HepG2 (cell line): ENCODE measurements at regions not wholly inside any gene's neighbourhood (a gene's known extent, or its start where the extent isn't known, plus 50 kb on each side); places are given as distances from the start of the nearest gene placed in this dataset.

Experiments
- ATAC-seq: fragments of 200-7000 bp; cut with Tn5 transposase; 3 replicates; pipeline ENCODE4 v1.9.1; 2020; ENCODE audit warnings: mild to moderate bottlenecking, moderate library complexity
- BruUV-seq: library from RNA; stranded (reverse); fragments of 400-500 nt; replicated peaks from 2 replicates; lab custom pipeline; 2021; lab: Mats Ljungman, UMichigan
- CTCF ChIA-PET: fragments of 300-600 bp; formaldehyde crosslinking; extraction: SDS; loops from one replicate; lab custom pipeline; 2021; ENCODE audit warnings: low total read pairs, inconsistent platforms, low intra/inter-chr PET ratio; lab: Yijun Ruan, JAX
- POLR2A ChIA-PET: fragments of 350-600 bp; sonication (Branson Sonifier 250); formaldehyde crosslinking; loops from one replicate; lab custom pipeline; 2020; ENCODE audit warnings: antibody characterized with exemption, inconsistent platforms; lab: Yijun Ruan, JAX
- DNase-seq: peaks from one replicate; pipeline ENCODE4 v3.0.0-alpha.2; 2015; ENCODE audit warnings: low spot score
- FAIRE-seq: peaks from 3 replicates; lab custom pipeline; 2011; peaks lifted over from hg19 to GRCh38; lab: Jason Lieb, UNC
- H2AFZ ChIP-seq: one replicate; pipeline ENCODE4 v1.6.1; 2011; ENCODE audit warnings: low read length, inconsistent platforms
- H3K27ac ChIP-seq: fragments of 300-600 bp; 3 replicates; pipeline ENCODE4 v1.8.0; 2011; ENCODE audit warnings: mixed run types, mild to moderate bottlenecking, mixed read lengths, low read length, inconsistent platforms; ENCODE audit not compliant: insufficient read depth; ENCODE audit errors: extremely low read length
- H3K27me3 ChIP-seq, 2 experiments: fragments of 200-600 bp in 1 of 2; 2 replicates in 1 of 2; 3 replicates in 1 of 2; pipeline versions ENCODE4 v1.6.0 to v1.8.0; 2011; ENCODE audit warnings: low read length in 2 of 2, mild to moderate bottlenecking in 2 of 2, moderate library complexity in 2 of 2, inconsistent platforms in 1 of 2; ENCODE audit not compliant: insufficient read depth in 2 of 2, control insufficient read depth in 1 of 2
- H3K36me3 ChIP-seq, 2 experiments: fragments of 200-600 bp in 1 of 2; replicated peaks in 1 of 2; 2 replicates in 1 of 2; 3 replicates in 1 of 2; pipeline versions ENCODE4 v1.5.1 to v1.8.0; 2011; ENCODE audit warnings: low read length in 2 of 2, inconsistent platforms in 1 of 2; ENCODE audit not compliant: insufficient read depth in 2 of 2, control insufficient read depth in 1 of 2
- H3K4me1 ChIP-seq: 2 replicates; pipeline ENCODE4 v1.5.1; 2012; ENCODE audit warnings: low read length, inconsistent platforms; ENCODE audit not compliant: insufficient read depth
- H3K4me2 ChIP-seq: 2 replicates; pipeline ENCODE4 v1.6.0; 2011; ENCODE audit warnings: low read depth, low read length, inconsistent platforms
- H3K4me3 ChIP-seq, 3 experiments: fragments of 200-600 bp in 1 of 3; sonication (generic), shearing (Covaris generic) in 1 of 3; replicated peaks in 1 of 3; 2 replicates each; pipeline ENCODE4 v1.5.1; 2011 to 2016; ENCODE audit warnings: low read length in 3 of 3, inconsistent platforms in 2 of 3, low read depth in 2 of 3, mild to moderate bottlenecking in 2 of 3, control low read depth in 1 of 3, mixed read lengths in 1 of 3; ENCODE audit not compliant: insufficient read depth in 1 of 3
- H3K79me2 ChIP-seq: one replicate; pipeline ENCODE4 v1.6.1; 2011; ENCODE audit warnings: low read length, inconsistent platforms; ENCODE audit not compliant: insufficient read depth
- H3K9ac ChIP-seq: 2 replicates; pipeline ENCODE4 v1.6.0; 2011; ENCODE audit warnings: mild to moderate bottlenecking, low read depth, low read length, inconsistent platforms; ENCODE audit not compliant: insufficient read depth
- H3K9me3 ChIP-seq: 2 replicates; pipeline ENCODE4 v1.5.1; 2012; ENCODE audit warnings: mild to moderate bottlenecking, low read length
- H4K20me1 ChIP-seq: 2 replicates; pipeline ENCODE4 v1.6.0; 2011; ENCODE audit warnings: inconsistent platforms, mild to moderate bottlenecking, low read length, moderate library complexity; ENCODE audit not compliant: insufficient read depth
- CREBL2 ChIP-seq: sonication (generic); formaldehyde crosslinking; IDR thresholded peaks from 2 replicates; pipeline ENCODE4 v1.8.1; 2023; ENCODE audit warnings: missing genetic modification reagents, mild to moderate bottlenecking, borderline replicate concordance
- HMGA1 ChIP-seq: sonication (generic); formaldehyde crosslinking; conservative IDR thresholded peaks from 2 replicates; pipeline ENCODE4 v1.4.0; 2020; ENCODE audit warnings: missing genetic modification reagents
- HOMEZ ChIP-seq: IDR thresholded peaks from 2 replicates; pipeline ENCODE4 v1.6.1; 2016; ENCODE audit warnings: low read depth
- KMT2B ChIP-seq: IDR thresholded peaks from 2 replicates; pipeline ENCODE4 v1.6.1; 2016; ENCODE audit warnings: missing genetic modification reagents, missing compliant biosample characterization
- ZBTB21 ChIP-seq: sonication (generic); formaldehyde crosslinking; IDR thresholded peaks from 2 replicates; pipeline ENCODE4 v1.4.0; 2020; ENCODE audit warnings: missing genetic modification reagents
- ZFX ChIP-seq: sonication (generic); formaldehyde crosslinking; IDR thresholded peaks from 2 replicates; pipeline ENCODE4 v1.4.0; 2020; ENCODE audit warnings: mild to moderate bottlenecking, low read depth, missing genetic modification reagents, moderate library complexity
- ZKSCAN8 ChIP-seq: IDR thresholded peaks from 2 replicates; pipeline ENCODE4 v1.6.1; 2016; ENCODE audit warnings: borderline replicate concordance, missing genetic modification reagents, missing compliant biosample characterization
- ZNF251 ChIP-seq: sonication (generic); formaldehyde crosslinking; IDR thresholded peaks from 2 replicates; pipeline ENCODE4 v1.9.0; 2021; ENCODE audit warnings: mild to moderate bottlenecking, missing genetic modification reagents
- ZNF253 ChIP-seq: sonication (generic); formaldehyde crosslinking; IDR thresholded peaks from 2 replicates; pipeline ENCODE4 v1.8.0; 2022; ENCODE audit warnings: mild to moderate bottlenecking, missing genetic modification reagents, borderline replicate concordance
- ZNF775 ChIP-seq: sonication (generic); formaldehyde crosslinking; IDR thresholded peaks from 2 replicates; pipeline ENCODE4 v1.4.0; 2020; ENCODE audit warnings: missing genetic modification reagents, mild to moderate bottlenecking, moderate library complexity, borderline replicate concordance
- ZSCAN29 ChIP-seq: sonication (generic); formaldehyde crosslinking; conservative IDR thresholded peaks from 2 replicates; pipeline ENCODE4 v1.4.0; 2020; ENCODE audit warnings: mild to moderate bottlenecking, missing genetic modification reagents
- WGBS: methylation state at CpG from one replicate; pipeline ENCODE4 v1.1.6; 2017; ENCODE audit warnings: low lambda C conversion rate; 5-methylcytosine and 5-hydroxymethylcytosine counted together
- in situ Hi-C: cut with HindIII; loops from 2 replicates; pipeline ENCODE4 v1.10.0; 2017; ENCODE audit warnings: low pct_unique_long_range_greater_than_20kb; ENCODE audit not compliant: extremely low pct_ligation_motif_present
- intact Hi-C: fragments of 100-400 bp; cut with micrococcal nuclease; formaldehyde crosslinking; loops from one replicate; pipeline ENCODE4 v1.10.0; 2022; ENCODE audit not compliant: unreplicated experiment
- TF ChIP-seq, protein P1 (sequence below): sonication (generic); formaldehyde crosslinking; IDR thresholded peaks from one replicate; pipeline ENCODE4 v1.5.1; 2020; ENCODE audit warnings: mild to moderate bottlenecking, missing genetic modification reagents; ENCODE audit errors: not compliant biosample characterization
- TF ChIP-seq, protein P2 (sequence below): sonication (generic); formaldehyde crosslinking; IDR thresholded peaks from 2 replicates; pipeline ENCODE4 v1.5.0; 2020; ENCODE audit warnings: missing genetic modification reagents, mild to moderate bottlenecking, borderline replicate concordance

DNA sequence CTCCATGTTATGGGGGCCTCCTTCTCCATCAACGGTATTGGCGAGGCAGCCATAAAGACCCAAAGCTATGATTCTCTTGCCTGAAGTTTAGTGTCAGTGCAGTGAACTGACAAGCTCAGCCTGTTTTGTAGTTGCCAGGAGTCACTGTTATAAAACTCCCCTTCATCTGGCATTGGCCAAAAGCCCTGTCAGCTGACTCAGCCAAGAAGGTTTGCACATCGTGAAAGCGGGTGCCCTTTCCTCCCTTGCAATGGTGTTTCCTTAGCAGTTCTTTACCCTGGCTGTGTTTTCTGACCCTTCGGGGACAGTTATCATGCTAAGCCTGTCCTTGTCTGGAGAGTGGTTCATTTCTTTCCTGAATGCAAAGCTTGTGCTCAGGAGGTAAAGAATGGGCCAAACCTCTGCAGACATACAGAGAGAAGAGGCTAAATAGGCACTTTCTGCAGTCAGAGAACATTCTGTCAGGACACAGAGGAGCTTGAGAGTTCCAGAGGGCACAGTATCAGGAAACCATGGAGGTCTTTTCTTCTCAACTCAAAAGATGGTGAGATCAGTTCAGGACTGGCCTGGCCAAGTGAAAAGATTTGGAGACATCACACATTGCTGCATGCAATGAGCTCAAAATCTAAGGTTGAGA lies 414.2 kb downstream of the ZNF521 start:
- Histone ChIP-seq H3K9ac (no peak overlapping the region), H4K20me1 (no peaks in the 10 kb centered on the region), H3K4me2 (no peak overlapping the region), H2AFZ (no peak overlapping the region), H3K27me3 (no peaks in the 10 kb centered on the region), H3K27ac (no peak overlapping the region), H3K9me3 (no peaks in the 10 kb centered on the region), H3K79me2 (no peaks in the 10 kb centered on the region), H3K4me1 (no peaks in the 10 kb centered on the region), H3K4me3 (no peak overlapping the region), H3K36me3 (no peaks in the 10 kb centered on the region)
- CTCF ChIA-PET: no interaction called here
- POLR2A ChIA-PET: no interaction called here
- WGBS: 13% methylated on average over 3 of the region's 5 CpGs
- intact Hi-C loops (no loop called here), in situ Hi-C loops (no loop called here)
- ATAC-seq (no peak), FAIRE-seq (no peak), DNase-seq (no peak)
- no TSS peak for BruUV-seq
- TF ChIP-seq KMT2B (CRISPR knock-in tag) (no peak), HOMEZ (no peak), HMGA1 (CRISPR knock-in tag) (no peak), ZBTB21 (no peak), ZFX (CRISPR knock-in tag) (no peak), ZSCAN29 (CRISPR knock-in tag) (no peak), ZKSCAN8 (CRISPR knock-in tag) (no peak), ZNF775 (CRISPR knock-in tag) (no peak), CREBL2 (CRISPR knock-in tag) (no peak), ZNF251 (CRISPR knock-in tag) (no peak), ZNF253 (no peak)
- TF ChIP-seq, protein P1, sequence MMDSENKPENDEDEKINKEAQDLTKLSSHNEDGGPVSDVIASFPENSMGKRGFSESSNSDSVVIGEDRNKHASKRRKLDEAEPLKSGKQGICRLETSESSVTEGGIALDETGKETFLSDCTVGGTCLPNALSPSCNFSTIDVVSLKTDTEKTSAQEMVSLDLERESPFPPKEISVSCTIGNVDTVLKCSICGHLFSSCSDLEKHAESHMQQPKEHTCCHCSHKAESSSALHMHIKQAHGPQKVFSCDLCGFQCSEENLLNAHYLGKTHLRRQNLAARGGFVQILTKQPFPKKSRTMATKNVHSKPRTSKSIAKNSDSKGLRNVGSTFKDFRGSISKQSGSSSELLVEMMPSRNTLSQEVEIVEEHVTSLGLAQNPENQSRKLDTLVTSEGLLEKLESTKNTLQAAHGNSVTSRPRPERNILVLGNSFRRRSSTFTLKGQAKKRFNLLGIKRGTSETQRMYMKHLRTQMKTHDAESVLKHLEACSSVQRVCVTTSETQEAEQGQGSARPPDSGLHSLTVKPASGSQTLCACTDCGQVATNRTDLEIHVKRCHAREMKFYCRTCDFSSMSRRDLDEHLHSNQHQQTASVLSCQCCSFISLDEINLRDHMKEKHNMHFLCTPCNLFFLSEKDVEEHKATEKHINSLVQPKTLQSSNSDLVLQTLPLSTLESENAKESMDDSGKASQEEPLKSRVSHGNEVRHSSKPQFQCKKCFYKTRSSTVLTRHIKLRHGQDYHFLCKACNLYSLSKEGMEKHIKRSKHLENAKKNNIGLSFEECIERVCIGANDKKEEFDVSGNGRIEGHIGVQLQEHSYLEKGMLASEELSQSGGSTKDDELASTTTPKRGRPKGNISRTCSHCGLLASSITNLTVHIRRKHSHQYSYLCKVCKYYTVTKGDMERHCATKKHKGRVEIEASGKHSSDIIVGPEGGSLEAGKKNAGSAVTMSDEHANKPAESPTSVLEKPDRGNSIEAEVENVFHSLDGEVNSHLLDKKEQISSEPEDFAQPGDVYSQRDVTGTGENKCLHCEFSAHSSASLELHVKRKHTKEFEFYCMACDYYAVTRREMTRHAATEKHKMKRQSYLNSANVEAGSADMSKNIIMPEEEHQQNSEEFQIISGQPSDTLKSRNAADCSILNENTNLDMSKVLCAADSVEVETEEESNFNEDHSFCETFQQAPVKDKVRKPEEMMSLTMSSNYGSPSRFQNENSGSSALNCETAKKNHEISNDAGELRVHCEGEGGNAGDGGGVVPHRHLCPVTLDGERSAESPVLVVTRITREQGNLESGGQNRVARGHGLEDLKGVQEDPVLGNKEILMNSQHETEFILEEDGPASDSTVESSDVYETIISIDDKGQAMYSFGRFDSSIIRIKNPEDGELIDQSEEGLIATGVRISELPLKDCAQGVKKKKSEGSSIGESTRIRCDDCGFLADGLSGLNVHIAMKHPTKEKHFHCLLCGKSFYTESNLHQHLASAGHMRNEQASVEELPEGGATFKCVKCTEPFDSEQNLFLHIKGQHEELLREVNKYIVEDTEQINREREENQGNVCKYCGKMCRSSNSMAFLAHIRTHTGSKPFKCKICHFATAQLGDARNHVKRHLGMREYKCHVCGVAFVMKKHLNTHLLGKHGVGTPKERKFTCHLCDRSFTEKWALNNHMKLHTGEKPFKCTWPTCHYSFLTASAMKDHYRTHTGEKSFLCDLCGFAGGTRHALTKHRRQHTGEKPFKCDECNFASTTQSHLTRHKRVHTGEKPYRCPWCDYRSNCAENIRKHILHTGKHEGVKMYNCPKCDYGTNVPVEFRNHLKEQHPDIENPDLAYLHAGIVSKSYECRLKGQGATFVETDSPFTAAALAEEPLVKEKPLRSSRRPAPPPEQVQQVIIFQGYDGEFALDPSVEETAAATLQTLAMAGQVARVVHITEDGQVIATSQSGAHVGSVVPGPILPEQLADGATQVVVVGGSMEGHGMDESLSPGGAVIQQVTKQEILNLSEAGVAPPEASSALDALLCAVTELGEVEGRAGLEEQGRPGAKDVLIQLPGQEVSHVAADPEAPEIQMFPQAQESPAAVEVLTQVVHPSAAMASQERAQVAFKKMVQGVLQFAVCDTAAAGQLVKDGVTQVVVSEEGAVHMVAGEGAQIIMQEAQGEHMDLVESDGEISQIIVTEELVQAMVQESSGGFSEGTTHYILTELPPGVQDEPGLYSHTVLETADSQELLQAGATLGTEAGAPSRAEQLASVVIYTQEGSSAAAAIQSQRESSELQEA (CRISPR knock-in tag): no peak
- TF ChIP-seq, protein P2, sequence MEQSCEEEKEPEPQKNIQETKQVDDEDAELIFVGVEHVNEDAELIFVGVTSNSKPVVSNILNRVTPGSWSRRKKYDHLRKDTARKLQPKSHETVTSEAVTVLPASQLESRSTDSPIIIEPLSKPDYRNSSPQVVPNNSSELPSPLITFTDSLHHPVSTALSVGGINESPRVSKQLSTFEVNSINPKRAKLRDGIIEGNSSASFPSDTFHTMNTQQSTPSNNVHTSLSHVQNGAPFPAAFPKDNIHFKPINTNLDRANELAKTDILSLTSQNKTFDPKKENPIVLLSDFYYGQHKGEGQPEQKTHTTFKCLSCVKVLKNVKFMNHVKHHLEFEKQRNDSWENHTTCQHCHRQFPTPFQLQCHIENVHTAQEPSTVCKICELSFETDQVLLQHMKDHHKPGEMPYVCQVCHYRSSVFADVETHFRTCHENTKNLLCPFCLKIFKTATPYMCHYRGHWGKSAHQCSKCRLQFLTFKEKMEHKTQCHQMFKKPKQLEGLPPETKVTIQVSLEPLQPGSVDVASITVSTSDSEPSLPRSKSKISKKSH (CRISPR knock-in tag): no peak
